KMS-11 (cell line): ENCODE measurements at regions not wholly inside any gene's neighbourhood (a gene's known extent, or its start where the extent isn't known, plus 50 kb on each side); places are given as distances from the start of the nearest gene placed in this dataset.

Source experiments
- H2AFZ ChIP-seq: fragments of 200-600 bp; sonication (generic); 2 replicates; pipeline ENCODE4 v1.6.1; 2016; ENCODE audit warnings: antibody characterized with exemption, mixed run types, low read depth
- H3K27ac ChIP-seq: fragments of 200-600 bp; sonication (generic); 2 replicates; pipeline ENCODE4 v1.6.1; 2016; ENCODE audit warnings: mild to moderate bottlenecking, mixed run types
- H3K27me3 ChIP-seq: fragments of 200-600 bp; sonication (generic); 2 replicates; pipeline ENCODE4 v1.6.1; 2017; ENCODE audit warnings: mild to moderate bottlenecking, low read depth, mixed run types, moderate library complexity; ENCODE audit not compliant: insufficient read depth
- H3K36me3 ChIP-seq: fragments of 200-600 bp; sonication (generic); 2 replicates; pipeline ENCODE4 v1.6.1; 2017; ENCODE audit warnings: mild to moderate bottlenecking, mixed run types; ENCODE audit not compliant: insufficient read depth
- H3K4me1 ChIP-seq: fragments of 200-600 bp; sonication (generic); 2 replicates; pipeline ENCODE4 v1.6.1; 2016; ENCODE audit warnings: mild to moderate bottlenecking, low read depth, mixed run types; ENCODE audit not compliant: poor library complexity, severe bottlenecking
- H3K4me2 ChIP-seq: fragments of 200-600 bp; sonication (generic); 2 replicates; pipeline ENCODE4 v1.7.0; 2016; ENCODE audit warnings: mild to moderate bottlenecking, mixed run types
- H3K4me3 ChIP-seq: fragments of 200-600 bp; sonication (generic); IDR thresholded peaks from 2 replicates; pipeline ENCODE4 v1.6.1; 2017; ENCODE audit warnings: low read depth, low read length, mixed read lengths; ENCODE audit not compliant: insufficient read depth
- H3K79me2 ChIP-seq: fragments of 200-600 bp; sonication (generic); 2 replicates; pipeline ENCODE4 v1.6.1; 2016; ENCODE audit warnings: low read depth, mixed run types; ENCODE audit not compliant: insufficient read depth
- H3K9ac ChIP-seq: fragments of 200-600 bp; sonication (generic); 2 replicates; pipeline ENCODE4 v1.6.1; 2016; ENCODE audit warnings: mild to moderate bottlenecking, mixed run types
- H4K20me1 ChIP-seq: fragments of 200-600 bp; sonication (generic); 2 replicates; pipeline ENCODE4 v1.6.1; 2016; ENCODE audit warnings: mild to moderate bottlenecking, mixed run types; ENCODE audit not compliant: insufficient read depth
- TF ChIP-seq, protein P1 (sequence below): fragments of 200-600 bp; sonication (generic); conservative IDR thresholded peaks from 2 replicates; pipeline ENCODE4 v1.6.1; 2017; ENCODE audit warnings: low read depth, mild to moderate bottlenecking, antibody characterized with exemption, low read length, moderate library complexity, mixed read lengths

DNA sequence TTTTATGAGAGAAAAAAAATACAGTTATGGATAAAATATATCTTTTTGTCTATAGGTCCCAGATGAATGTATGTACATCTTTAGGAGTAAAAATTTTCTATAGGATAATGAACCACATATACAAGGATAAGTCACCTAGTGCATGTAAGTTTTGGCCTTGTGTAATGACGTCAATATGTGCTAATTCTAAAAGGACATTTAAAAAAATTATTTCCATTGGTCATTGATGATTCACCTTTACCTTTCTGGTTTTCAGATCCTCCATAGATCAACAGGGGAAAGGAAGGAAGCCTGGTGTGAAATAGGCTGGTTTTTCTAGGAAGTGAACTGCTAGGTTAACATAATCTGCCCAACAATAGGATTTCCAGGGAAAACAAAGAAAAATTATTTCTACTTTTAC, 684.3 kb upstream of the SOX9 start:
- Histone ChIP-seq H4K20me1 (no peaks in the 10 kb centered on the region), H3K27me3 (no peaks in the 10 kb centered on the region), H3K27ac (no peak overlapping the region), H3K4me1 (peaks cover 17% of the 10 kb centered on the region), H3K4me3 (no peak overlapping the region), H3K36me3 (no peaks in the 10 kb centered on the region), H3K79me2 (no peaks in the 10 kb centered on the region), H2AFZ (no peak overlapping the region), H3K9ac (no peak overlapping the region), H3K4me2 (no peak overlapping the region)
- TF ChIP-seq, protein P1, sequence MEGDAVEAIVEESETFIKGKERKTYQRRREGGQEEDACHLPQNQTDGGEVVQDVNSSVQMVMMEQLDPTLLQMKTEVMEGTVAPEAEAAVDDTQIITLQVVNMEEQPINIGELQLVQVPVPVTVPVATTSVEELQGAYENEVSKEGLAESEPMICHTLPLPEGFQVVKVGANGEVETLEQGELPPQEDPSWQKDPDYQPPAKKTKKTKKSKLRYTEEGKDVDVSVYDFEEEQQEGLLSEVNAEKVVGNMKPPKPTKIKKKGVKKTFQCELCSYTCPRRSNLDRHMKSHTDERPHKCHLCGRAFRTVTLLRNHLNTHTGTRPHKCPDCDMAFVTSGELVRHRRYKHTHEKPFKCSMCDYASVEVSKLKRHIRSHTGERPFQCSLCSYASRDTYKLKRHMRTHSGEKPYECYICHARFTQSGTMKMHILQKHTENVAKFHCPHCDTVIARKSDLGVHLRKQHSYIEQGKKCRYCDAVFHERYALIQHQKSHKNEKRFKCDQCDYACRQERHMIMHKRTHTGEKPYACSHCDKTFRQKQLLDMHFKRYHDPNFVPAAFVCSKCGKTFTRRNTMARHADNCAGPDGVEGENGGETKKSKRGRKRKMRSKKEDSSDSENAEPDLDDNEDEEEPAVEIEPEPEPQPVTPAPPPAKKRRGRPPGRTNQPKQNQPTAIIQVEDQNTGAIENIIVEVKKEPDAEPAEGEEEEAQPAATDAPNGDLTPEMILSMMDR = no peak

DNA sequence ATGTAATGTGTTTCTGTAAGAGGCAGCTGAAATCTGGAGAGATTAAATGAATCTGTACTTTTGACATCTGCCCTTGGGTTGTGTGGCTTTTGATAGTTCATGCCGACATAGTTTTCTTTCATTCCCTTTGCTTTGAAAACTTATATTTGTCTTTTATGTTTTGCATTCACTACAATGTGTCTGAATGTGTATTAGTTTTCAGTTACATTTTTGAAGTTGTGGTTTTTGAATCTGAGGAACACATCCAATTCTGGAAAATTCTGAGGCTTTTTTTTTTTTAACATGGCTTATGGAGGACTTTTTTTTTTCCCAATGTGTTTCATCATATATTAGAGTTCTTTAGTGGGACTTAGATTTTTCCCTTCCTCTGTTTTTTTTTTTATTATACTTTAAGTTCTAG, 683.7 kb upstream of the SOX9 start:
- no peaks in the 10 kb centered on the region for H3K27me3 ChIP-seq
- no peaks in the 10 kb centered on the region for H3K79me2 ChIP-seq
- no peak overlapping the region for H2AFZ ChIP-seq
- H3K4me1 ChIP-seq = peaks cover 16% of the 10 kb centered on the region
- no peak overlapping the region for H3K4me3 ChIP-seq
- H3K27ac ChIP-seq = no peak overlapping the region
- no peaks in the 10 kb centered on the region for H4K20me1 ChIP-seq
- TF ChIP-seq, protein P1 = no peak
- H3K36me3 ChIP-seq = no peaks in the 10 kb centered on the region
- H3K4me2 ChIP-seq = no peak overlapping the region
- H3K9ac ChIP-seq = no peak overlapping the region

DNA sequence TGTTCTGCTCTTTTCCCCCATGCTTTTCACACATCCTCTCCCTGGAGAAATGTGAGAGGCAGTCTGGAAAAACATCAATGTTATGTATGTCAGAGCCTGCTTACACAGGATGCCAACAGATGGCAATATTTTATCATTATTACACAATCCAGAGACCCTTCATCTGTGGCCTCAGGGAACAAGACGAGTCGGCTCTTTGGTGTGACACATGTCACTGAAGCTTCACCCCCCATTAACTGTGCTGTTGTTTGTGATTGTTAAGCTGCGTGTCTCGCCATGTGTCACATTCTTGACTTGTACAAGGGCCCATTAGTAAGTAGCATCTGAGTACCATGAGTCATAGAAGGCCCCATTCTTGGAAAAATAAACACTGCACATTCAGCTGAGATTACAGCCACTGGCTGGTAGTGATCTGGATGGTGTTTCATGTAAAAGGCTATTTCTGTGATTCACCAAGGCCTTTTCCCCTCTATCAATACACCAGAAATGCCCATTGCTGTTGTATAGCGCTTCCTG, 682.1 kb upstream of the SOX9 start:
- TF ChIP-seq, protein P1 = no peak
- Histone ChIP-seq H3K4me1 (peaks cover under 1% of the 10 kb centered on the region), H3K27me3 (no peaks in the 10 kb centered on the region), H3K9ac (no peak overlapping the region), H3K4me3 (no peak overlapping the region), H3K79me2 (no peaks in the 10 kb centered on the region), H2AFZ (no peak overlapping the region), H4K20me1 (no peaks in the 10 kb centered on the region), H3K4me2 (no peak overlapping the region), H3K36me3 (no peaks in the 10 kb centered on the region), H3K27ac (no peak overlapping the region)

DNA sequence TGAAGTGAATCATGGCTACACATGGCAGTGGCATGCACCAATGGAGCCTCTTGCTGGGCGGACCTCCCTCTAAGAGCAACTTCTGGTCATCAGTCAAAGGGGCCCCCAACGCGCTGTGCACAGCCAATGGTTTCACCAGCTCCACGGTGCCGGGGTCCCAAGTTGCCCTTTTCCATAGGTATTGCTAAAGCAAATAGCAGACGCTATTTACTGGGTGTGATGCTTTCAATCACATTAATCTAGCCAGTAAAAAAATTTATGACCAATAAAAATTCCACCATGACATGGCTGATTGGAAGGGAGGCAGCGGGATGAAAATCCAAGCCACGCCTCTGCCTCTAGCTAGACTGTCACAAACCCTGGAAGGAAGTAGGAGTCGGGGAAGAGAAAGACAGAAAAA, 680.3 kb upstream of the SOX9 start:
- Histone ChIP-seq H3K4me2 (no peak overlapping the region), H3K27ac (no peak overlapping the region)

More for the DNA sequence above, 680.3 kb upstream of the SOX9 start:
- TF ChIP-seq, protein P1 = no peak
- no peaks in the 10 kb centered on the region for H4K20me1 ChIP-seq
- no peak overlapping the region for H2AFZ ChIP-seq
- H3K4me1 ChIP-seq = peaks cover 16% of the 10 kb centered on the region
- no peaks in the 10 kb centered on the region for H3K79me2 ChIP-seq
- no peaks in the 10 kb centered on the region for H3K36me3 ChIP-seq
- no peak overlapping the region for H3K4me3 ChIP-seq
- H3K9ac ChIP-seq = no peak overlapping the region
- H3K27me3 ChIP-seq = no peaks in the 10 kb centered on the region
